ENCODE measurements at regions not wholly inside any gene's neighbourhood (a gene's known extent, or its start where the extent isn't known, plus 50 kb on each side); places are given as distances from the start of the nearest gene placed in this dataset.

- peaks cover 5% of the 10 kb centered on the region for H3K4me1 Mint-ChIP-seq
- peaks cover 17% of the 10 kb centered on the region for H3K27me3 Mint-ChIP-seq
- ChIA-PET CTCF (interaction anchor here (1.2 to 1.6 kb wide), 2 partner anchors 200 to 406 kb away, joined by 4 to 11 read pairs; no protein-coding TSS in a partner anchor), POLR2A (no interaction called here)
- intact Hi-C loops (cut with DNase I, micrococcal nuclease), result loop anchor here in 1 of 2 experiments (5.0 kb wide), 1 partner anchor 406 kb away; no protein-coding TSS in a partner anchor
- H3K27ac Mint-ChIP-seq, result no peak overlapping the region
- H3K4me3 Mint-ChIP-seq, result no peak overlapping the region
- H3K36me3 Mint-ChIP-seq (ENCODE audit: low read depth), result no peaks in the 10 kb centered on the region
- ATAC-seq (no peak), DNase-seq (no peak)
- no peaks in the 10 kb centered on the region for H3K9me3 Mint-ChIP-seq (ENCODE audit: low read depth)
Observed at GRCh38 chr2:191756761-191757160, 78.8 kb downstream of the NABP1 start.

GRCh38 chr2:191757208-191757607, 79.3 kb downstream of the NABP1 start:
- ChIA-PET POLR2A (interaction anchor here (0.6 kb wide), 1 partner anchor 31 kb away, joined by 8 read pairs; no protein-coding TSS in a partner anchor), CTCF (interaction anchor here (0.6 to 3.0 kb wide), 6 partner anchors 8 to 405 kb away, joined by 3 to 11 read pairs (median 4); no protein-coding TSS in a partner anchor)
- Mint-ChIP-seq H3K4me1 (peaks cover 5% of the 10 kb centered on the region), H3K4me3 (no peak overlapping the region), H3K36me3 (ENCODE audit: low read depth) (no peaks in the 10 kb centered on the region), H3K9me3 (ENCODE audit: low read depth) (no peaks in the 10 kb centered on the region), H3K27me3 (peaks cover 16% of the 10 kb centered on the region), H3K27ac (no peak overlapping the region)
- intact Hi-C loops (cut with DNase I, micrococcal nuclease), result loop anchor here in 1 of 2 experiments (5.0 kb wide), 1 partner anchor 405 kb away; no protein-coding TSS in a partner anchor
- DNase-seq (no peak), ATAC-seq (no peak)

GRCh38 chr2:191758518-191759507, 80.9 kb downstream of the NABP1 start:
- no peak overlapping the region for H3K4me3 Mint-ChIP-seq
- peaks cover 15% of the 10 kb centered on the region for H3K27me3 Mint-ChIP-seq
- DNase-seq, result peak; percentile 68
- H3K4me1 Mint-ChIP-seq, result peaks cover 5% of the 10 kb centered on the region
- no peaks in the 10 kb centered on the region for H3K36me3 Mint-ChIP-seq (ENCODE audit: low read depth)
- H3K27ac Mint-ChIP-seq, result no peak overlapping the region
- intact Hi-C loops (cut with DNase I, micrococcal nuclease), result loop anchor here (1.0 to 5.0 kb wide), 2 partner anchors 403 kb away; no protein-coding TSS in a partner anchor
- peak; percentile 90 for ATAC-seq
- H3K9me3 Mint-ChIP-seq (ENCODE audit: low read depth), result no peaks in the 10 kb centered on the region
- ChIA-PET CTCF (interaction anchor here (0.7 to 3.0 kb wide), 11 partner anchors 10 to 404 kb away, joined by 3 to 10 read pairs (median 4); no protein-coding TSS in a partner anchor), POLR2A (no interaction called here)

GRCh38 chr2:191759680-191760079, 81.7 kb downstream of the NABP1 start:
- peaks cover 5% of the 10 kb centered on the region for H3K4me1 Mint-ChIP-seq
- no peaks in the 10 kb centered on the region for H3K36me3 Mint-ChIP-seq (ENCODE audit: low read depth)
- no peaks in the 10 kb centered on the region for H3K9me3 Mint-ChIP-seq (ENCODE audit: low read depth)
- H3K4me3 Mint-ChIP-seq, result no peak overlapping the region
- no peak overlapping the region for H3K27ac Mint-ChIP-seq
- H3K27me3 Mint-ChIP-seq, result peaks cover 15% of the 10 kb centered on the region
- DNase-seq (no peak), ATAC-seq (no peak)
- POLR2A ChIA-PET, result no interaction called here
- intact Hi-C loops (cut with DNase I, micrococcal nuclease), result loop anchor here (1.0 to 5.0 kb wide), 2 partner anchors 403 kb away; no protein-coding TSS in a partner anchor
- CTCF ChIA-PET, result interaction anchor here (0.7 to 3.0 kb wide), 8 partner anchors 10 to 403 kb away, joined by 3 to 10 read pairs (median 4); no protein-coding TSS in a partner anchor

- ChIA-PET CTCF (interaction anchor here (0.8 to 1.5 kb wide), 2 partner anchors 53 to 205 kb away, joined by 3 to 5 read pairs; no protein-coding TSS in a partner anchor), POLR2A (no interaction called here)
- intact Hi-C loops (cut with DNase I, micrococcal nuclease), result no loop called here
- DNase-seq (no peak), ATAC-seq (no peak)
- no peaks in the 10 kb centered on the region for H3K9me3 Mint-ChIP-seq (ENCODE audit: low read depth)
- H3K4me1 Mint-ChIP-seq, result peaks cover 5% of the 10 kb centered on the region
- H3K27ac Mint-ChIP-seq, result no peak overlapping the region
- H3K27me3 Mint-ChIP-seq, result peaks cover 15% of the 10 kb centered on the region
- no peak overlapping the region for H3K4me3 Mint-ChIP-seq
- H3K36me3 Mint-ChIP-seq (ENCODE audit: low read depth), result no peaks in the 10 kb centered on the region
Observed at GRCh38 chr2:191760655-191761262, 82.8 kb downstream of the NABP1 start.

- no peak for ATAC-seq
- intact Hi-C loops (cut with DNase I, micrococcal nuclease), result no loop called here
- Mint-ChIP-seq H3K9me3 (ENCODE audit: low read depth) (peaks cover 6% of the 10 kb centered on the region), H3K27me3 (peaks cover 4% of the 10 kb centered on the region), H3K27ac (no peak overlapping the region), H3K36me3 (ENCODE audit: low read depth) (no peaks in the 10 kb centered on the region), H3K4me1 (no peaks in the 10 kb centered on the region), H3K4me3 (no peak overlapping the region)
- ChIA-PET CTCF (interaction anchor here (1.6 kb wide), 1 partner anchor 14 kb away, joined by 5 read pairs; no protein-coding TSS in a partner anchor), POLR2A (no interaction called here)
- DNase-seq, result no peak
Observed at GRCh38 chr2:191773136-191773535, 73.8 kb downstream of the CAVIN2 start.

- no peak for DNase-seq
- Mint-ChIP-seq H3K4me3 (no peak overlapping the region), H3K27me3 (peaks cover 4% of the 10 kb centered on the region), H3K9me3 (ENCODE audit: low read depth) (peaks cover 6% of the 10 kb centered on the region), H3K36me3 (ENCODE audit: low read depth) (no peaks in the 10 kb centered on the region), H3K4me1 (no peaks in the 10 kb centered on the region), H3K27ac (no peak overlapping the region)
- intact Hi-C loops (cut with DNase I, micrococcal nuclease), result no loop called here
- POLR2A ChIA-PET, result no interaction called here
- no peak for ATAC-seq
- CTCF ChIA-PET, result no interaction called here
Observed at GRCh38 chr2:191777351-191777750, 69.5 kb downstream of the CAVIN2 start.

GRCh38 chr2:191778041-191778440, 68.8 kb downstream of the CAVIN2 start:
- intact Hi-C loops (cut with DNase I, micrococcal nuclease), result no loop called here
- peaks cover 6% of the 10 kb centered on the region for H3K9me3 Mint-ChIP-seq (ENCODE audit: low read depth)
- ChIA-PET POLR2A (no interaction called here), CTCF (no interaction called here)
- H3K27ac Mint-ChIP-seq, result no peak overlapping the region
- no peak overlapping the region for H3K4me3 Mint-ChIP-seq
- DNase-seq (no peak), ATAC-seq (no peak)
- H3K36me3 Mint-ChIP-seq (ENCODE audit: low read depth), result no peaks in the 10 kb centered on the region
- no peaks in the 10 kb centered on the region for H3K4me1 Mint-ChIP-seq
- peaks cover 4% of the 10 kb centered on the region for H3K27me3 Mint-ChIP-seq

- H3K36me3 Mint-ChIP-seq (ENCODE audit: low read depth), result no peaks in the 10 kb centered on the region
- no peak for ATAC-seq
- H3K4me1 Mint-ChIP-seq, result no peaks in the 10 kb centered on the region
- H3K9me3 Mint-ChIP-seq (ENCODE audit: low read depth), result peaks cover 5% of the 10 kb centered on the region
- peaks cover 5% of the 10 kb centered on the region for H3K27me3 Mint-ChIP-seq
- no peak for DNase-seq
- no peak overlapping the region for H3K4me3 Mint-ChIP-seq
- intact Hi-C loops (cut with DNase I, micrococcal nuclease), result no loop called here
- ChIA-PET POLR2A (no interaction called here), CTCF (interaction anchor here (0.6 kb wide), 1 partner anchor 227 kb away, joined by 3 read pairs; no protein-coding TSS in a partner anchor)
- H3K27ac Mint-ChIP-seq, result no peak overlapping the region
Observed at GRCh38 chr2:191782351-191782750, 64.5 kb downstream of the CAVIN2 start.

GRCh38 chr2:191783416-191783815, 63.5 kb downstream of the CAVIN2 start:
- peaks cover 5% of the 10 kb centered on the region for H3K9me3 Mint-ChIP-seq (ENCODE audit: low read depth)
- POLR2A ChIA-PET, result no interaction called here
- ATAC-seq (no peak), DNase-seq (no peak)
- no peaks in the 10 kb centered on the region for H3K4me1 Mint-ChIP-seq
- peaks cover 8% of the 10 kb centered on the region for H3K27me3 Mint-ChIP-seq
- H3K4me3 Mint-ChIP-seq, result no peak overlapping the region
- intact Hi-C loops (cut with DNase I, micrococcal nuclease), result no loop called here
- no peak overlapping the region for H3K27ac Mint-ChIP-seq
- CTCF ChIA-PET, result no interaction called here
- H3K36me3 Mint-ChIP-seq (ENCODE audit: low read depth), result no peaks in the 10 kb centered on the region
